ENCODE measurements at regions not wholly inside any gene's neighbourhood (a gene's known extent, or its start where the extent isn't known, plus 50 kb on each side); places are given as distances from the start of the nearest gene placed in this dataset.

GRCh38 chrX:45689971-45690370, 489.3 kb upstream of the DIPK2B start:
- Histone ChIP-seq H3K9me3 (ENCODE audit: severe bottlenecking) (no peaks in the 10 kb centered on the region), H3K27me3 (ENCODE audit: insufficient read depth, poor library complexity, severe bottlenecking) (no peaks in the 10 kb centered on the region), H3K4me1 (ENCODE audit: insufficient read depth, poor library complexity, severe bottlenecking) (no peaks in the 10 kb centered on the region), H3K4me3 (ENCODE audit: severe bottlenecking) (no peak overlapping the region), H3K27ac (ENCODE audit: poor library complexity, severe bottlenecking) (no peak overlapping the region), H3K36me3 (ENCODE audit: low read depth) (no peaks in the 10 kb centered on the region)
- TF ChIP-seq CTCF (IDR thresholded peaks at IDR 0.05; ENCODE audit: poor library complexity, severe bottlenecking): no peak
- ATAC-seq (ENCODE audit: low read depth): no peak
- DNase-seq (ENCODE audit: low spot score): no peak

DNA sequence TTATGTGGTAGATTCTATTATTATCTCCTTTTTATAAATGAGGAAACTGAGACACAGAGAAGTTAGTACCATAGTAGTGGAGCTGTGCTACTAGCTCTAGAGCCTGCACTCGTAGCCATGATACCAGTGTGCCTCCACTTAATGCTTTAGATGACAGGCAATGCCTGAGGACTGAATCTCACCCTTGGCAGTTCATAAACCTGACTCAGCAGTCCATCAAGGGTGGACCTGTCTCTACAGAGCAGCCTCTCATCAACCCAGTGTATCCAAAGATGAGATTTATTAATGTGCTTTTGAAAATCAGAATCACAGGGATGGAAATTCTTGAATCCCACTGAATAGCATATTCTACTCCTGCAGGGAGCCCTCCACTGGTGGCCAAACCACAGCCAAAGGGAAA, 483.2 kb upstream of the DIPK2B start:
- TF ChIP-seq CTCF (IDR thresholded peaks at IDR 0.05; ENCODE audit: poor library complexity, severe bottlenecking): no peak
- no peaks in the 10 kb centered on the region for H3K9me3 ChIP-seq (ENCODE audit: severe bottlenecking)
- H3K27ac ChIP-seq (ENCODE audit: poor library complexity, severe bottlenecking): no peak overlapping the region
- ATAC-seq (ENCODE audit: low read depth) (no peak), DNase-seq (ENCODE audit: low spot score) (no peak)
- no peak overlapping the region for H3K4me3 ChIP-seq (ENCODE audit: severe bottlenecking)
- H3K27me3 ChIP-seq (ENCODE audit: insufficient read depth, poor library complexity, severe bottlenecking): no peaks in the 10 kb centered on the region
- H3K4me1 ChIP-seq (ENCODE audit: insufficient read depth, poor library complexity, severe bottlenecking): no peaks in the 10 kb centered on the region
- no peaks in the 10 kb centered on the region for H3K36me3 ChIP-seq (ENCODE audit: low read depth)

- TF ChIP-seq CTCF (IDR thresholded peaks at IDR 0.05; ENCODE audit: poor library complexity, severe bottlenecking): no peak
- Histone ChIP-seq H3K27me3 (ENCODE audit: insufficient read depth, poor library complexity, severe bottlenecking) (no peaks in the 10 kb centered on the region), H3K4me3 (ENCODE audit: severe bottlenecking) (no peak overlapping the region), H3K36me3 (ENCODE audit: low read depth) (no peaks in the 10 kb centered on the region), H3K27ac (ENCODE audit: poor library complexity, severe bottlenecking) (no peak overlapping the region), H3K4me1 (ENCODE audit: insufficient read depth, poor library complexity, severe bottlenecking) (no peaks in the 10 kb centered on the region), H3K9me3 (ENCODE audit: severe bottlenecking) (no peaks in the 10 kb centered on the region)
- no peak for ATAC-seq (ENCODE audit: low read depth)
- DNase-seq (ENCODE audit: low spot score): no peak
Measured at GRCh38 chrX:45681891-45682290, 481.2 kb upstream of the DIPK2B start.

DNA sequence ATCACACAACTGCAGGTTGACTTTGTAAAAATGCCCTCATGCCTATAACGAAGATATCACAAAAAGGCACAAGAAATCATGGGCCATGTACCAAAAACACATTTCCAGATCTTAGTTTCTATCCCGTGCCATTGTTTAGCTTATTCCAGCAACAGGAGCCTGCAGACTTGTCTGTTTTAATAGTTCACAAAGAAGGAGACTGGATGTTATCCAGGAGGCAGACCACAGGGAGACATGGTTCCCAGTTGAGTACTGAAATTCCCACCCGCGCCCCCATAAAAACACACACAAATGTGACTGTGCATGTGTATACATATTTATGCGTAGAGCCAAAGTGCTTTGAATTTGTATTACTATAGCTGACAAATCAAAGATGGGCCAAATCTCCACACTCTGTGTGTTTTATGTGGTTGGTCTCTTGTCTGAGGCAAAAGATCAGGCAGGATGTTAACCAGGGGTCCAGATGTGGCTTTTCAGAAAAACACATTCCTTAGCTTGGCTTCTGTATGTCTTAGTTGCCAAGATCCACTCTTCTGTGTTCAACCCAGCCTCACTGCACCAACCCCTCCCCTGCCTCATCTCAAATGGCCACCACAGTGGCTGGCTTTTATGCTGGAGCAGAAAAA, 469.2 kb upstream of the DIPK2B start:
- Histone ChIP-seq H3K27me3 (ENCODE audit: insufficient read depth, poor library complexity, severe bottlenecking) (no peaks in the 10 kb centered on the region), H3K27ac (ENCODE audit: poor library complexity, severe bottlenecking) (peak overlapping the region; percentile 29), H3K36me3 (ENCODE audit: low read depth) (no peaks in the 10 kb centered on the region), H3K9me3 (ENCODE audit: severe bottlenecking) (no peaks in the 10 kb centered on the region), H3K4me3 (ENCODE audit: severe bottlenecking) (no peak overlapping the region), H3K4me1 (ENCODE audit: insufficient read depth, poor library complexity, severe bottlenecking) (peaks cover 3% of the 10 kb centered on the region)
- ATAC-seq (ENCODE audit: low read depth): no peak
- DNase-seq (ENCODE audit: low spot score): no peak
- no peak for TF ChIP-seq CTCF (IDR thresholded peaks at IDR 0.05; ENCODE audit: poor library complexity, severe bottlenecking)

GRCh38 chrX:45668686-45669443, 468.2 kb upstream of the DIPK2B start:
- Histone ChIP-seq H3K27me3 (ENCODE audit: insufficient read depth, poor library complexity, severe bottlenecking) (no peaks in the 10 kb centered on the region), H3K4me1 (ENCODE audit: insufficient read depth, poor library complexity, severe bottlenecking) (peaks cover 3% of the 10 kb centered on the region), H3K27ac (ENCODE audit: poor library complexity, severe bottlenecking) (peak overlapping the region; percentile 29), H3K36me3 (ENCODE audit: low read depth) (no peaks in the 10 kb centered on the region), H3K4me3 (ENCODE audit: severe bottlenecking) (no peak overlapping the region), H3K9me3 (ENCODE audit: severe bottlenecking) (no peaks in the 10 kb centered on the region)
- TF ChIP-seq CTCF (IDR thresholded peaks at IDR 0.05; ENCODE audit: poor library complexity, severe bottlenecking): no peak
- ATAC-seq (ENCODE audit: low read depth): peak; percentile 84
- no peak for DNase-seq (ENCODE audit: low spot score)

Measured in RWPE2 (cell line).